Inflammatory macrophage treated with lipopolysaccharide for 1 hour (primary cell): ENCODE measurements at regions not wholly inside any gene's neighbourhood (a gene's known extent, or its start where the extent isn't known, plus 50 kb on each side); places are given as distances from the start of the nearest gene placed in this dataset.
A peak's percentile ranks its signal among the peaks of the same experiment; 100 is the strongest.
"Not testable (repeated sequence)": the region's sequence is repeated elsewhere in the genome, so short reads cannot be mapped to it uniquely, and the experiment has no call there.

ENCODE experiments used
- DNase-seq, 2 donors: peaks; one replicate each; pipeline ENCODE4 v3.0.0-alpha.2; 2020 to 2022

GRCh38 chr17:62196587-62196986 is 131.5 kb upstream of the MED13 start:
- DNase-seq: not testable (repeated sequence)

GRCh38 chr17:62194401-62194800 is 129.3 kb upstream of the MED13 start:
- no peak for DNase-seq

- no peak for DNase-seq
These were observed 128.2 kb upstream of the MED13 start for GRCh38 chr17:62193249-62193648.

- DNase-seq: peak in 1 of 2 donors; percentile 21
These were observed 126.6 kb upstream of the MED13 start for GRCh38 chr17:62191390-62192361.

GRCh38 chr17:62189377-62189776 is 124.3 kb upstream of the MED13 start:
- no peak for DNase-seq

- peak; percentile 54 to 67 for DNase-seq
These were observed 123.6 kb upstream of the MED13 start for GRCh38 chr17:62188713-62189112.

GRCh38 chr17:62187681-62188080 is 122.6 kb upstream of the MED13 start:
- DNase-seq: no peak

GRCh38 chr17:62186841-62187240 is 121.8 kb upstream of the MED13 start:
- DNase-seq: no peak

- DNase-seq: no peak
These were observed 115.7 kb upstream of the MED13 start for GRCh38 chr17:62180772-62181171.

- DNase-seq: peak; percentile 52 to 94
These were observed 114.6 kb upstream of the MED13 start for GRCh38 chr17:62179525-62180161.

GRCh38 chr17:62178579-62178978 is 113.5 kb upstream of the MED13 start:
- peak; percentile 23 to 71 for DNase-seq

- peak; percentile 79 to 86 for DNase-seq
These were observed 107.6 kb upstream of the MED13 start for GRCh38 chr17:62172492-62173291.

- DNase-seq: no peak
These were observed 102.0 kb upstream of the MED13 start for GRCh38 chr17:62167076-62167475.

GRCh38 chr17:62164747-62165722 is 100.0 kb upstream of the MED13 start:
- no peak for DNase-seq

GRCh38 chr17:62163847-62164246 is 98.8 kb upstream of the MED13 start:
- no peak for DNase-seq

GRCh38 chr17:62162898-62163297 is 97.8 kb upstream of the MED13 start:
- no peak for DNase-seq

GRCh38 chr17:62161405-62162148 is 96.5 kb upstream of the MED13 start:
- DNase-seq: no peak

GRCh38 chr17:62160816-62161215 is 95.7 kb upstream of the MED13 start:
- DNase-seq: no peak

GRCh38 chr17:62159994-62160393 is 94.9 kb upstream of the MED13 start:
- peak in 1 of 2 donors; percentile 26 for DNase-seq

- DNase-seq: no peak
These were observed 91.9 kb upstream of the MED13 start for GRCh38 chr17:62156949-62157348.

- DNase-seq: no peak
These were observed 89.8 kb upstream of the MED13 start for GRCh38 chr17:62154909-62155308.
